MCF 10A (cell line): ENCODE measurements at regions not wholly inside any gene's neighbourhood (a gene's known extent, or its start where the extent isn't known, plus 50 kb on each side); places are given as distances from the start of the nearest gene placed in this dataset.

ENCODE experiments used
- BruUV-seq: library from RNA; stranded (reverse); fragments of 400-500 nt; replicated peaks from 2 replicates; lab custom pipeline; 2021; lab: Mats Ljungman, UMichigan
- CTCF ChIA-PET: fragments of 300-600 bp; sonication (Branson Sonifier 250); formaldehyde crosslinking; extraction: SDS; loops from one replicate; lab custom pipeline; 2021; ENCODE audit warnings: antibody characterized with exemption, inconsistent platforms; lab: Yijun Ruan, JAX
- POLR2A ChIA-PET: fragments of 300-600, 350-650 bp; sonication (Branson Sonifier 250); formaldehyde crosslinking; extraction: SDS; loops from one replicate; lab custom pipeline; 2020; ENCODE audit warnings: antibody characterized with exemption, inconsistent platforms; lab: Yijun Ruan, JAX
- DNase-seq: peaks from one replicate; pipeline ENCODE4 v3.0.0-alpha.2; 2018; ENCODE audit not compliant: unreplicated experiment
- H3K27ac Mint-ChIP-seq: one replicate; pipeline ENCODE4 v1.8.0; 2022; ENCODE audit warnings: mild to moderate bottlenecking, low read depth, mixed read lengths; ENCODE audit not compliant: unreplicated experiment
- H3K27me3 Mint-ChIP-seq: one replicate; pipeline ENCODE4 v1.8.0; 2022; ENCODE audit warnings: mixed read lengths; ENCODE audit not compliant: insufficient read depth, unreplicated experiment
- H3K36me3 Mint-ChIP-seq: one replicate; pipeline ENCODE4 v1.8.0; 2022; ENCODE audit warnings: mild to moderate bottlenecking, moderate library complexity, mixed read lengths; ENCODE audit not compliant: insufficient read depth, unreplicated experiment
- H3K4me1 Mint-ChIP-seq: one replicate; pipeline ENCODE4 v1.8.0; 2022; ENCODE audit warnings: mixed read lengths; ENCODE audit not compliant: insufficient read depth, unreplicated experiment
- H3K4me3 Mint-ChIP-seq: one replicate; pipeline ENCODE4 v1.8.0; 2022; ENCODE audit warnings: mild to moderate bottlenecking, moderate library complexity, mixed read lengths; ENCODE audit not compliant: unreplicated experiment
- H3K9me3 Mint-ChIP-seq: one replicate; pipeline ENCODE4 v1.8.0; 2022; ENCODE audit warnings: mixed read lengths; ENCODE audit not compliant: unreplicated experiment
- CTCF ChIP-seq: fragments of 200-600 bp; IDR thresholded peaks from one replicate; pipeline ENCODE4 v1.8.0; 2022; ENCODE audit warnings: antibody characterized with exemption, mild to moderate bottlenecking; ENCODE audit not compliant: unreplicated experiment
- intact Hi-C: fragments of 100-400 bp; cut with micrococcal nuclease; formaldehyde crosslinking; loops from 2 replicates; pipeline ENCODE4 v1.14.1; 2022

GRCh38 chr1:199123615-199124014 lies 484.8 kb downstream of the PTPRC start:
- no peaks in the 10 kb centered on the region for H3K9me3 Mint-ChIP-seq

DNA sequence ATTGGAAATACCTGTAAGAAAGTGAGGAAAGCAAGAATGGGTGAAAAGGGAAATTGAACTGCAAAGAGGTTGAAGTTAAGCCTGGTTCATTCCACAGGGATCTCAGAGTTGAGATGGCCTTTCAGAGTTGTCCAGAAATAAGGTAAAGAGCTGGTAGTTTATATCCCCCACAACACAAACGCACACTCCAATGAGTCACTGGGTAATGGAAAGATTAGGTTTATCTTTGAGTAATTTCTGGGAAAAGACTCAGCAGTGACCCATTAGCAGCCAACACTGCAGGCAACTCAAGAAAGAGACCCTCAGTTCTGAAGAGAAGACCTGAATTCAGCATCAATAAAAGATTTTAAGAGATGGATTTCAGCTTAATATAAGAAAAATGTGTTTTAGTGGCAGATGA lies 485.5 kb downstream of the PTPRC start:
- H3K4me3 Mint-ChIP-seq: no peak overlapping the region
- ChIA-PET POLR2A (no interaction called here), CTCF (interaction anchor here (0.7 to 3.9 kb wide), 3 partner anchors 11 to 311 kb away, joined by 3 to 22 read pairs (median 3); no protein-coding TSS in a partner anchor)
- H3K27ac Mint-ChIP-seq: no peak overlapping the region
- no peaks in the 10 kb centered on the region for H3K27me3 Mint-ChIP-seq
- no peaks in the 10 kb centered on the region for H3K9me3 Mint-ChIP-seq
- BruUV-seq: no TSS peak
- H3K36me3 Mint-ChIP-seq: no peaks in the 10 kb centered on the region
- DNase-seq: no peak
- no peaks in the 10 kb centered on the region for H3K4me1 Mint-ChIP-seq
- no peak for TF ChIP-seq CTCF
- intact Hi-C loops: no loop called here

More at GRCh38 chr1:199123615-199124014, 484.8 kb downstream of the PTPRC start:
- no peak overlapping the region for H3K27ac Mint-ChIP-seq
- ChIA-PET POLR2A (interaction anchor here (0.7 kb wide), 1 partner anchor 17 kb away, joined by 3 read pairs; no protein-coding TSS in a partner anchor), CTCF (interaction anchor here (0.6 to 3.9 kb wide), 5 partner anchors 10 to 339 kb away, joined by 3 to 22 read pairs (median 3); no protein-coding TSS in a partner anchor)
- no peak overlapping the region for H3K4me3 Mint-ChIP-seq
- H3K4me1 Mint-ChIP-seq: no peaks in the 10 kb centered on the region
- no peak for TF ChIP-seq CTCF
- intact Hi-C loops: no loop called here
- no peak for DNase-seq
- H3K27me3 Mint-ChIP-seq: no peaks in the 10 kb centered on the region
- no TSS peak for BruUV-seq
- H3K36me3 Mint-ChIP-seq: no peaks in the 10 kb centered on the region

DNA sequence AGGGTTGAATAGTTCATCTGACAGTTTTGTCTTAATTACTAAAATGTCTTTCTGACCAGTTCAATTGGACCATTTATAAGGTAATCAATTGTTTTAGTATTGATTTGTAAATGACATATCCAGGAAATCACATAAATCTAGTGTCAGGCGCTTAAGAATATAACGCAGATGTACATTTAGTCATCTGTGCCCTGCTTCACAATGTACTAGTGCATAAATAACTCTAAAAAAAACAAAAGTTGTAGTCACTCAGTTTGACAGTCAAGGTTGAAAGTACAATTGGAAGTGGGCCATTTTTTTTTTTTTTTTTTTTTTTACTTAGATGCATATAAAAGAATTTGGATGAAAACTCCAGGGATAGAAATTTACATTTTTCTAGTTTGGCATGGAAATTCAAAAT lies 490.4 kb downstream of the PTPRC start:
- Mint-ChIP-seq H3K27me3 (no peaks in the 10 kb centered on the region), H3K36me3 (no peaks in the 10 kb centered on the region), H3K4me1 (no peaks in the 10 kb centered on the region), H3K4me3 (no peak overlapping the region), H3K9me3 (peaks cover 7% of the 10 kb centered on the region), H3K27ac (no peak overlapping the region)
- TF ChIP-seq CTCF: no peak
- intact Hi-C loops: no loop called here
- CTCF ChIA-PET: no interaction called here
- no TSS peak for BruUV-seq
- DNase-seq: peak; percentile 20
- POLR2A ChIA-PET: no interaction called here

GRCh38 chr1:199132006-199132405 lies 493.2 kb downstream of the PTPRC start:
- Mint-ChIP-seq H3K4me1 (no peaks in the 10 kb centered on the region), H3K27me3 (no peaks in the 10 kb centered on the region), H3K4me3 (no peak overlapping the region), H3K36me3 (no peaks in the 10 kb centered on the region), H3K9me3 (peaks cover 7% of the 10 kb centered on the region), H3K27ac (no peak overlapping the region)
- TF ChIP-seq CTCF: no peak
- ChIA-PET POLR2A (interaction anchor here (1.0 kb wide), 1 partner anchor 18 kb away, joined by 3 read pairs; no protein-coding TSS in a partner anchor), CTCF (interaction anchor here (0.7 kb wide), 1 partner anchor 112 kb away, joined by 3 read pairs; no protein-coding TSS in a partner anchor)
- no peak for DNase-seq
- intact Hi-C loops: no loop called here
- BruUV-seq: no TSS peak
